IMR-90 (cell line): ENCODE measurements at regions not wholly inside any gene's neighbourhood (a gene's known extent, or its start where the extent isn't known, plus 50 kb on each side); places are given as distances from the start of the nearest gene placed in this dataset.

ENCODE experiments used
- ATAC-seq: fragments of 200-7000 bp; cut with Tn5 transposase; 2 replicates; pipeline ENCODE4 v1.9.1; 2020; ENCODE audit warnings: low read depth, mild to moderate bottlenecking, moderate library complexity
- BruUV-seq: library from RNA; stranded (reverse); fragments of 400-500 nt; replicated peaks from 2 replicates; lab custom pipeline; 2021; lab: Mats Ljungman, UMichigan
- CTCF ChIA-PET: fragments of 300-600 bp; formaldehyde crosslinking; extraction: SDS; loops from one replicate; lab custom pipeline; 2021; ENCODE audit warnings: antibody characterized with exemption; lab: Yijun Ruan, JAX
- POLR2A ChIA-PET: fragments of 300-600 bp; sonication (Branson Sonifier 250); formaldehyde crosslinking; loops from one replicate; lab custom pipeline; 2022; ENCODE audit warnings: antibody characterized with exemption; ENCODE audit not compliant: unreplicated experiment; lab: Charles Lee
- DNase-seq: peaks from one replicate; pipeline ENCODE4 v3.0.0; 2013
- H2AFZ ChIP-seq: replicated peaks from 2 replicates; pipeline ENCODE3; 2013; ENCODE audit warnings: low read length, mild to moderate bottlenecking; ENCODE audit not compliant: poor library complexity
- H2AK5ac ChIP-seq: 2 replicates; pipeline ENCODE4 v1.6.1; 2013; ENCODE audit warnings: low read depth, low read length, inconsistent platforms
- H2AK9ac ChIP-seq: replicated peaks from 2 replicates; pipeline ENCODE3; 2013; ENCODE audit warnings: mild to moderate bottlenecking, low read depth, low read length, moderate library complexity; ENCODE audit not compliant: poor library complexity
- H2BK120ac ChIP-seq: 2 replicates; pipeline ENCODE4 v1.6.1; 2013; ENCODE audit warnings: low read depth, low read length, inconsistent platforms
- H2BK15ac ChIP-seq: 3 replicates; pipeline ENCODE4 v1.6.1; 2013; ENCODE audit warnings: low read depth, low read length, inconsistent platforms
- H2BK20ac ChIP-seq: 2 replicates; pipeline ENCODE4 v1.6.1; 2013; ENCODE audit warnings: low read depth, mild to moderate bottlenecking, inconsistent platforms, low read length, moderate library complexity
- H2BK5ac ChIP-seq: 2 replicates; pipeline ENCODE4 v1.6.1; 2013; ENCODE audit warnings: mild to moderate bottlenecking, low read depth, low read length, inconsistent platforms; ENCODE audit not compliant: poor library complexity, severe bottlenecking
- H3K14ac ChIP-seq: replicated peaks from 2 replicates; pipeline ENCODE4 v1.6.1; 2013; ENCODE audit warnings: low read depth, low read length, inconsistent platforms
- H3K18ac ChIP-seq: 2 replicates; pipeline ENCODE4 v1.6.1; 2013; ENCODE audit warnings: low read depth, low read length, control low read depth
- H3K23ac ChIP-seq: 2 replicates; pipeline ENCODE4 v1.6.1; 2013; ENCODE audit warnings: low read depth, low read length, inconsistent platforms
- H3K27ac ChIP-seq: 2 replicates; pipeline ENCODE4 v1.5.1; 2013; ENCODE audit warnings: mild to moderate bottlenecking, control low read depth, low read length; ENCODE audit not compliant: insufficient read depth
- H3K27me3 ChIP-seq: 2 replicates; pipeline ENCODE4 v1.6.1; 2013; ENCODE audit warnings: low read length; ENCODE audit not compliant: control insufficient read depth, insufficient read depth
- H3K36me3 ChIP-seq: 2 replicates; pipeline ENCODE4 v1.6.1; 2013; ENCODE audit warnings: low read length, mixed read lengths; ENCODE audit not compliant: control insufficient read depth, insufficient read depth
- H3K4ac ChIP-seq: 2 replicates; pipeline ENCODE4 v1.6.1; 2013; ENCODE audit warnings: low read depth, low read length, inconsistent platforms
- H3K4me1 ChIP-seq: 2 replicates; pipeline ENCODE4 v1.6.1; 2013; ENCODE audit warnings: low read length, mixed read lengths; ENCODE audit not compliant: control insufficient read depth, insufficient read depth
- H3K4me2 ChIP-seq: 2 replicates; pipeline ENCODE4 v1.6.1; 2013; ENCODE audit warnings: low read depth, mild to moderate bottlenecking, control low read depth, low read length, moderate library complexity
- H3K4me3 ChIP-seq: 2 replicates; pipeline ENCODE4 v1.5.1; 2013; ENCODE audit warnings: low read depth, mild to moderate bottlenecking, control low read depth, low read length, moderate library complexity; ENCODE audit not compliant: insufficient read depth
- H3K56ac ChIP-seq: 2 replicates; pipeline ENCODE4 v1.6.1; 2013; ENCODE audit warnings: low read length, inconsistent platforms; ENCODE audit not compliant: insufficient read depth; ENCODE audit errors: extremely low read depth
- H3K79me1 ChIP-seq, 2 experiments: 2 replicates each; pipeline ENCODE4 v1.6.1; 2013; ENCODE audit warnings: low read length in 2 of 2, inconsistent platforms in 1 of 2, low read depth in 1 of 2
- H3K9ac ChIP-seq: 2 replicates; pipeline ENCODE4 v1.6.1; 2013; ENCODE audit warnings: low read depth, low read length, control low read depth
- H3K9me1 ChIP-seq: 2 replicates; pipeline ENCODE4 v1.6.1; 2013; ENCODE audit warnings: low read length, inconsistent platforms; ENCODE audit not compliant: insufficient read depth
- H3K9me3 ChIP-seq: 2 replicates; pipeline ENCODE4 v1.6.1; 2013; ENCODE audit warnings: low read length; ENCODE audit not compliant: control insufficient read depth, insufficient read depth
- H4K20me1 ChIP-seq: 2 replicates; pipeline ENCODE4 v1.6.1; 2013; ENCODE audit warnings: low read length, inconsistent platforms; ENCODE audit not compliant: insufficient read depth
- H4K5ac ChIP-seq: 2 replicates; pipeline ENCODE4 v1.6.1; 2013; ENCODE audit warnings: mild to moderate bottlenecking, low read depth, low read length, control low read depth
- H4K8ac ChIP-seq, 2 experiments: 2 replicates each; pipeline ENCODE4 v1.6.1; 2013; ENCODE audit warnings: low read depth in 2 of 2, low read length in 2 of 2, control low read depth in 1 of 2, inconsistent platforms in 1 of 2
- H4K91ac ChIP-seq: 2 replicates; pipeline ENCODE4 v1.6.1; 2013; ENCODE audit warnings: low read depth, low read length, inconsistent platforms; ENCODE audit not compliant: insufficient read depth
- CEBPB ChIP-seq: IDR thresholded peaks from 2 replicates; pipeline ENCODE4 v1.6.1; 2012; ENCODE audit warnings: low read depth, low read length, improper control_type of control experiment
- CHD1 ChIP-seq: IDR thresholded peaks from 2 replicates; pipeline ENCODE4 v1.6.1; 2012; ENCODE audit warnings: low read depth, low read length, improper control_type of control experiment
- MAFK ChIP-seq: IDR thresholded peaks from 2 replicates; pipeline ENCODE4 v1.6.1; 2012; ENCODE audit warnings: low read depth, low read length, improper control_type of control experiment
- MXI1 ChIP-seq: IDR thresholded peaks from 2 replicates; pipeline ENCODE4 v1.6.1; 2012; ENCODE audit warnings: low read depth, mild to moderate bottlenecking, low read length, moderate library complexity, borderline replicate concordance
- POLR2A ChIP-seq: IDR thresholded peaks from 2 replicates; pipeline ENCODE4 v1.6.1; 2012; ENCODE audit warnings: mild to moderate bottlenecking, low read depth, low read length
- RCOR1 ChIP-seq: IDR thresholded peaks from 2 replicates; pipeline ENCODE4 v1.6.1; 2012; ENCODE audit warnings: mild to moderate bottlenecking, low read length, improper control_type of control experiment; ENCODE audit not compliant: insufficient replicate concordance
- RFX5 ChIP-seq: IDR thresholded peaks from 2 replicates; pipeline ENCODE4 v1.8.0; 2012; ENCODE audit warnings: low read depth, mild to moderate bottlenecking, low read length, moderate library complexity
- dilution Hi-C: fragments of 300-500 bp; cut with HindIII; formaldehyde crosslinking; loops from one replicate; pipeline ENCODE4 v1.14.3; 2018; ENCODE audit warnings: low sequenced_read_pairs; ENCODE audit not compliant: unreplicated experiment
- in situ Hi-C: fragments of 300-500 bp; cut with MboI; formaldehyde crosslinking; loops from 3 replicates; pipeline ENCODE4 v1.14.3; 2019; ENCODE audit warnings: low sequenced_read_pairs, inconsistent platforms, mixed read lengths
- intact Hi-C: fragments of 100-400 bp; cut with micrococcal nuclease; formaldehyde crosslinking; loops from 2 replicates; pipeline ENCODE4 v1.10.0; 2022

- H3K36me3 ChIP-seq = no peaks in the 10 kb centered on the region
- BruUV-seq = no TSS peak
- no peak overlapping the region; the same call in 1 of the 2 replicates for H3K4me2 ChIP-seq
- no peak overlapping the region for H3K56ac ChIP-seq
- no peaks in the 10 kb centered on the region for H3K9me3 ChIP-seq
- no peak overlapping the region for H3K4me3 ChIP-seq
- peak overlapping the region; percentile 57; the same call in 1 of the 2 replicates for H2BK20ac ChIP-seq
- H3K27me3 ChIP-seq = no peaks in the 10 kb centered on the region
- H3K9ac ChIP-seq = no peak overlapping the region
- H3K4ac ChIP-seq = peak overlapping the region; percentile 71; the same call in 1 of the 2 replicates
- H2AFZ ChIP-seq = no peak overlapping the region
- H2AK9ac ChIP-seq = no peak overlapping the region
- peak overlapping the region; percentile 38; the same call in 1 of the 2 replicates for H4K91ac ChIP-seq
- 0 out of 3 replicates have a peak overlapping the region, but pooled peaks have one; percentile 61 for H2BK15ac ChIP-seq
- ChIA-PET CTCF (no interaction called here), POLR2A (no interaction called here)
- peak overlapping the region; percentile 38; the same call in 1 of the 2 replicates for H3K18ac ChIP-seq
- H4K5ac ChIP-seq = peak overlapping the region; percentile 15; the same call in 1 of the 2 replicates
- no peak overlapping the region for H3K14ac ChIP-seq
- peak overlapping the region; percentile 54; the same call in 1 of the 2 replicates for H2BK120ac ChIP-seq
- intact Hi-C loops (no loop called here), in situ Hi-C loops (no loop called here), dilution Hi-C loops (no loop called here)
- no peaks in the 10 kb centered on the region for H3K79me1 ChIP-seq
- H3K27ac ChIP-seq = no peak overlapping the region
- DNase-seq (peak; percentile 48), ATAC-seq (peak; percentile 44; the same call in 1 of the 2 replicates)
- no peak for TF ChIP-seq CEBPB
- no peak for TF ChIP-seq POLR2A
- no peak for TF ChIP-seq CHD1
- no peak for TF ChIP-seq MAFK
- no peak for TF ChIP-seq RCOR1
- no peak for TF ChIP-seq RFX5
- TF ChIP-seq MXI1 = no peak
- H4K20me1 ChIP-seq = no peaks in the 10 kb centered on the region
- no peak overlapping the region; a peak in 1 of 4 replicates for H4K8ac ChIP-seq
- peaks cover 3% of the 10 kb centered on the region; the same call in 1 of the 2 replicates for H3K4me1 ChIP-seq
- H2BK5ac ChIP-seq = no peak overlapping the region
- H2AK5ac ChIP-seq = no peak overlapping the region; the same call in 1 of the 2 replicates
- H3K9me1 ChIP-seq = no peaks in the 10 kb centered on the region
- H3K23ac ChIP-seq = no peak overlapping the region
Measured at GRCh38 chr6:134750669-134751068, 199.2 kb downstream of the ALDH8A1 start.
